ENCODE measurements at regions not wholly inside any gene's neighbourhood (a gene's known extent, or its start where the extent isn't known, plus 50 kb on each side); places are given as distances from the start of the nearest gene placed in this dataset.

- TF ChIP-seq EZH2phosphoT487 (conservative IDR thresholded peaks at IDR 0.05; ENCODE audit: low read length) (no peak), CTCF (IDR thresholded peaks at IDR 0.05; ENCODE audit: insufficient read depth, low read length, poor library complexity, severe bottlenecking) (no peak)
Measured at GRCh38 chr4:19401301-19402080, 850.2 kb upstream of the SLIT2 start.

All from SU-DHL-6 (cell line).